Stimulated activated CD4-positive, alpha-beta T cell treated with anti-CD3 and anti-CD28 coated beads, Interleukin-12 subunit alpha, Interleukin-12 subunit beta, amount 100 ng/mL, for 24 hours (primary cell): ENCODE measurements at regions not wholly inside any gene's neighbourhood (a gene's known extent, or its start where the extent isn't known, plus 50 kb on each side); places are given as distances from the start of the nearest gene placed in this dataset.

Experiments used
- DNase-seq, 2 experiments: peaks; one replicate each; pipeline ENCODE4 v3.0.0-alpha.2; 2020; ENCODE audit warnings: low read depth in 2 of 2

DNA sequence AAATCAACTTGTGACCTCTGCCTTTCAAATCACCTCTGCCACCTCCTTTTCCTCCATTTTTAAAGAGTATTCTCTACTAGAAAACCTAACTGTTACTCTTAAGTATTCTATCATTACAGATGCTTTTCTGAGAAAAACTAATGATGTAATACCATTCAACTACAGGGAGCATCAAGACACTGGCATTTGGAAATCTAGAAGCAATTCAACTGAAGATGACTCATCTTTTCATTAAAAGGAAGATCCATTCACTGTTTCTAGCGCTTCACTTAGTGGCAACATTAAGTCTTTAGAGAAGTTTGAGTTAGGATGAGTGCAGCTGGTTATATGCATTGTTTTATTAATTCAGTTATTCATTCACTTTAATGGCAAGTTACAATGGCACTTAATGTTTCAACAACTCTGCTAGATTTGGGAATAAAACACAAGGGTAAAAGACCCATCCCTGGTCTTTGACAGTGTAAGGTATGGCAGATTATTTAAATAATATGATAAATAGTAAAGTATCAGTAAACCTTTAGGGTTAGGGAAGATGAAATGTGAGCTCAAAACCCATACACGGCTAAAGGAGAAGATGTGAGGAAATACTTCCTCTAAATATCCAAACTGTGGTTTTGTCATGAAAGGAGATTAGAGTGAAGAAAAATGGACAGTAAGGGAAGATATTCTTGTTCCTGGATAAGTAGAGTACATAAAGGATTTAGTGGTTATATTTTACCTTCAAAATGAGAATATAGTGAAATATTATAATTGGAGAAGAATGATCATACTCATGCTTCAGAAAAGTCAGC is 61.7 kb downstream of the KCNJ2 start:
- DNase-seq = no peak

DNA sequence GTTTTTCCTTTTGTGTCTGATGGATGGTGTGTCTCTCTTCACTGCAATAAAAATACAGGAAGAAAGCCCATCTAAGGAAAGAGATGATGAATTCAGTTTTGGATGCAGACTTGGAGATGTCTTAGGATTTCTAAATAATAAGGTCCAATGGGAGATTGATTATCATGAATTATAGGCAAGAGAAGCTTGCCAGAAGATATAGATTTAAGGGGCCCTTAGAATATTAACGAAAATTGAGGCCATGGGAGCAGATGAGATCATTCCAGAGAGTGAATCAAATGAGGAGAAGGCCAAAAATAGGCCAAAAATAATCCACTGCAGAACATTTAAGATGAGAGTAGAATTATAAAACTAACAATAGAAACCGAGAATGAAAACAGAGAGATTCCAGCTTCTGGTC is 63.1 kb downstream of the KCNJ2 start:
- no peak for DNase-seq

- no peak for DNase-seq
Observed at GRCh38 chr17:70235252-70235651, 65.9 kb downstream of the KCNJ2 start.

- DNase-seq = no peak
Observed at GRCh38 chr17:70238228-70238627, 68.9 kb downstream of the KCNJ2 start.

- no peak for DNase-seq
Observed at GRCh38 chr17:70238646-70239045, 69.3 kb downstream of the KCNJ2 start.

DNA sequence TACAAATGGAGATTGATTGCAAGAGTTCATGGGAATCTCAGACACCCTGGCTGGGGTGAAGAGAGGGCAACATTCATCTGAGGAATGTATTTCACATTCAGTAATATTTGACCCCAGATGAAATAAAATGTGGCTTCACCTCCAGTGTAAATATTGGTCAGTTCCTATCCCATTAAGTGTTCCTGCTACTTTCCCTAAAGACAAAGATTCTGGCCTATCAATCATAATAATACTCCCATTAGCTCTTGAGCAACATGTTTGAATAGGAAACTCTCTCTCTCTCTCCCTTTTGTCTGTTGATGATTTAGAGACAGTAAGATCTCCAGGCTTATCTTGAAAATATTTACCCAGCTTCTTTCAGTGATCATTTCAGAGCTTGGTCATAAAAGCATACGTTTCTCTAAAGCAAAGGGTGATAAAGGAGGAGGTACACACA is 70.1 kb downstream of the KCNJ2 start:
- DNase-seq = no peak

DNA sequence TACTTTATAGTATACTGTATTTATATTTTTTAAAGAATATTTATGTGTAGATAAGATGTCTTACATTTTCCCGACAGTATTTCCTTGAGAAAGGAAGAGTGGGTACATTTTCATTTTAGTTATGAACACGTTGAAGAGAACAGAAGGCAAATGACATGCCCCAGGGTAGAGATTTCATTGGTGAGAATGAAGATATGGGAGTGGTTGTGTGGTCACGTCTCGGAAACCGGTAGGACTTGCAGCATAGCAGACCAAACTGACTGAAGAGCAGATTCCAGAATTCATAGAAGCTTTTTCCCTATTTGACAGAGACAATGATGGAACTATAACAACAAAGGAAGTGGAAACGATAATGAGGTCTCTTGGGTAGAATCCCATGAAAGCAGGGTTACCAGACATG is 71.7 kb downstream of the KCNJ2 start:
- no peak for DNase-seq

GRCh38 chr17:70242781-70243437 is 73.6 kb downstream of the KCNJ2 start:
- no peak for DNase-seq

GRCh38 chr17:70251706-70252105 is 82.4 kb downstream of the KCNJ2 start:
- DNase-seq = no peak

GRCh38 chr17:70254735-70255460 is 85.6 kb downstream of the KCNJ2 start:
- DNase-seq = no peak

DNA sequence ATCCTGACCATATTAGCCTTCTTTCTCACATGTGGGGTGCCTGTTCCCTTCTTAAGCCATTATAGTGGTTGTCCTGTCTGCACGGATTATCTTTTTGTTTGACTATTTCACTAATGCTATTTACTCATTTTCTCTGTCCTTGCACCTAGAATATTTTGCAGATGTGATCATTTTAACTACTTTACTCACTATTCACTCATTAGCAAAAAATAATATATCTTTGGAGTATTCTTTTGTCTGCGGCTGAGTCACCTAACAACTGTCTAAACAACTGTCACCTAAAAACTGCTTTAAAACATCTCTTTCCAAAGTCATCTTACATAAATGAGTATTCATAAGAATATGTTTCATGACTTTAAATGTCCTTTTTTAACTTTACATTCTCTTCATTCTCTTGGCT is 87.4 kb downstream of the KCNJ2 start:
- DNase-seq = no peak

- no peak for DNase-seq
Observed at GRCh38 chr17:70258465-70258864, 89.1 kb downstream of the KCNJ2 start.

- no peak for DNase-seq
Observed at GRCh38 chr17:70259400-70259799, 90.1 kb downstream of the KCNJ2 start.

DNA sequence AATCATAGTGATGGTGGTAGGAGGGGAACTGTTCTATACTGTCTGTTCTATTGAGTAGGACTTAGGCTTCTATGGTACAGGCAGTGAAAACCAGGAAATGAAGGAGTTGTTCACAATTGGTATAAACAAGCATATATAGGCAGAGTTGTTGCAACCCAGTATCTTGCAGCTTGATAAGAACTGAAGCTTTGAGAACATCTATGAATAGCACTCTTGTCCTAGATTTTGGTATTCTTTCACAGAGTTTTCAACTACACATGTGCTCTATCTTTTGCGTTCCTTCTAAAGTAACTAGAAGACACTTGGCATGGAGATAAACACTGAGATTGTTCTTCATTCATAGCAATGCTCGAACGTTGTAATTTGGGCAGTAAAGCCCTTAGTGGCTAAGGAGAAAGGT is 91.8 kb downstream of the KCNJ2 start:
- no peak for DNase-seq

- no peak for DNase-seq
Observed at GRCh38 chr17:70265471-70265870, 96.1 kb downstream of the KCNJ2 start.

- DNase-seq = no peak
Observed at GRCh38 chr17:70266394-70266793, 97.1 kb downstream of the KCNJ2 start.

DNA sequence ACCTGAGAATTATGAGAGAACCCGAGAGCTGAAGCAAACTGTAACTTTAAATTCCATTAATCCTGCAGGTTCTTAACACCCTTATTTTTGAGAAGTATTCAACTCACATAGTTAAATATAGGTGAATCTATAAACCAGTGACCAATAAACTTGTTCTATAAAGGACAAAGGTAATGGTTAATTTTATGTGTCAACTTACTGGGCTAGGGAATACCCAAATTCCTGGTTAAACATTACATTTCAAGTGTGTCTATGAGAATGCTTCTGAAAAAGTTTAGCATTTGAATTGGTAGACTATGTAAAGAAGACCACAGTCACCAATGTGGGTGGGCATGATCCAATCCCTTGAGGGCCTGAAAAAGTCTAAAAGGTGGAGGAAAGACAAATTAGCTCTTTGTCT is 99.1 kb downstream of the KCNJ2 start:
- no peak for DNase-seq

DNA sequence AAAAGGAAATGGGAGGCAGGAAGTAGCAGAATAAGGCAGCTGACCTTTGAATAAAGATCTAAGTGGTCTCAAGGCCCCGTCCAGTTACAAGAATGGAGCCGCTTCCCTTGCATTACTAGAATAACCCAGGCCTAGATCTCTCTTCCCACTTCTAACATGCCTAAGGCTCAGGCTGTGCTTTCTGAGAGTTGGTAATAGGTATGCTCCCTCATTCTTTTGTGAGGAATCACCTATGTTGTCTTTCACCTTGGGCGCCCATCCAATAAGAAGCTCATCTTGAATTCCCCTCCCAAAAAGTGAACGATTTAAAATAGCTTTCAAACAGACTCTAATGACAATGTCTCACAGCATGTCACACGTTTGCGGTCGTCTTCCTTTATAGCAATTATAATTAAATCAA is 101.2 kb downstream of the KCNJ2 start:
- DNase-seq = no peak

DNA sequence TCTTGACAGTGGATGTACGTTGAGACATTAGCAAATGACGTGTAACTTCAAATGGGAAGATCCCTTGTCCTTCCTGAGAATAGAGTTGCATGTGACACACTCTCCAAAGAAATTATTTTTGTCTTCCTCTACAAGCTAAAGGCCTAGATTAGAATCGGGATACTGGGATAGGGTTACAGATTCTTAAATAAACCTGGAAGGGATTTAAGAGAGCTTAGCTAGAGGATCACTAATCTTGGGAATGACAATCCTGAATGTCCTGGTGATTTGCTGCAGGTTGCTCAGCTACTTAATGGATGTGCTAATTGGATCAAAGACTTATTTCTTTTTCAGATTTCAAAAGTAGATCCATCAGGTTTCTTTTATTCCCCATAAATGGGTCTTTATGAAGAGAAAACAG is 101.9 kb downstream of the KCNJ2 start:
- no peak for DNase-seq

DNA sequence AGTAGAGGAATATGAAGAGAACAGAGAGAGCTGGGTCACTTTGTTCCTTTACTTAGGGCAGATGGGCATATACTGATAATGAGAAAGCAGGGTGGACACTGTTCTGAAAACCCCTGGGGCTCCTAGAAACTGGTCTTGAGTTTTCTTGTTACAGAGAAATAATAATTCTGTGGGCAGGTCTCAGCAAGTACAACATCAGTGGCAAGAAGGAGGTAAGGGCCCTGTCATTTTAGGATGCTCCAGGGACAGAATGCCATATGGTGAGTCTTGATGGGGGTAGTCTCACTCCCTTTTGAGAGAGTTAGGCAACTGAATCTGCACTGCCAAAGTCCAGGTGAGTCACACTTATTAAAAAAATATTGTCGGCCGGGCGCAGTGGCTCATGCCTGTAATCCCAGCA is 102.3 kb downstream of the KCNJ2 start:
- no peak for DNase-seq

DNA sequence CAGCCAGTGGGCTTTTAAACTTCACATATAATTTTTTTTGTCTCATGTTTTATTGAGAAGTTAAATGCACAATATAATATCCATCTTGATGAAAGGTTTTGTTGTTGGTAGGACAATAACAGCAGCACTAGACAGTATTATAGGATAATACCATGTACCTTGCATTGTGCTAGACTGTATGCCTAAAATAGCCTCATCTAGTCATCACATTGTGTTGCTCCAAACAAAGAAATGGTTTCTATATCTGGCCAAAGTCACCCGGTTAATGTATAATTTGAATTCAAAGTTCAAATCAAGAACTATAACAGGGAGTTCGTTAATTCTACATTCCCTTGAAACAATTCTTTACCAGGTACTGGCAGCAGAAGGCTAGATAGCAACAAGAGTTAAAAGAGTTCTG is 104.9 kb downstream of the KCNJ2 start:
- no peak for DNase-seq

GRCh38 chr17:70276906-70277305 is 107.6 kb downstream of the KCNJ2 start:
- no peak for DNase-seq
